HG03521 (cell line): ENCODE measurements at regions not wholly inside any gene's neighbourhood (a gene's known extent, or its start where the extent isn't known, plus 50 kb on each side); places are given as distances from the start of the nearest gene placed in this dataset.

Source experiments
- ATAC-seq: cut with Tn5 transposase; IDR thresholded peaks from one replicate; pipeline ENCODE4 v1.9.1; 2021; ENCODE audit warnings: mild to moderate bottlenecking, moderate library complexity; ENCODE audit not compliant: unreplicated experiment

GRCh38 chr3:66740260-66740659 lies 239.4 kb upstream of the LRIG1 start:
- no peak for ATAC-seq

GRCh38 chr3:66744521-66744920 lies 243.7 kb upstream of the LRIG1 start:
- ATAC-seq, result no peak

- no peak for ATAC-seq
Measured at GRCh38 chr3:66744986-66745385, 244.2 kb upstream of the LRIG1 start.

- no peak for ATAC-seq
Measured at GRCh38 chr3:66747261-66747660, 246.4 kb upstream of the LRIG1 start.

- ATAC-seq, result no peak
Measured at GRCh38 chr3:66747696-66748095, 246.9 kb upstream of the LRIG1 start.

GRCh38 chr3:66748175-66748876 lies 247.5 kb upstream of the LRIG1 start:
- no peak for ATAC-seq

- ATAC-seq, result no peak
Measured at GRCh38 chr3:66751842-66752241, 246.3 kb upstream of the KBTBD8 start.

GRCh38 chr3:66753670-66754069 lies 244.4 kb upstream of the KBTBD8 start:
- no peak for ATAC-seq

GRCh38 chr3:66754613-66755012 lies 243.5 kb upstream of the KBTBD8 start:
- ATAC-seq, result no peak

GRCh38 chr3:66755924-66756323 lies 242.2 kb upstream of the KBTBD8 start:
- ATAC-seq, result no peak

GRCh38 chr3:66756468-66757036 lies 241.6 kb upstream of the KBTBD8 start:
- no peak for ATAC-seq

- ATAC-seq, result no peak
Measured at GRCh38 chr3:66761093-66761780, 236.9 kb upstream of the KBTBD8 start.

- ATAC-seq, result no peak
Measured at GRCh38 chr3:66762916-66763693, 235.0 kb upstream of the KBTBD8 start.

GRCh38 chr3:66778107-66778506 lies 220.0 kb upstream of the KBTBD8 start:
- no peak for ATAC-seq

GRCh38 chr3:66778777-66779176 lies 219.3 kb upstream of the KBTBD8 start:
- no peak for ATAC-seq

GRCh38 chr3:66785191-66785909 lies 212.8 kb upstream of the KBTBD8 start:
- ATAC-seq, result no peak

- ATAC-seq, result no peak
Measured at GRCh38 chr3:66789580-66790237, 208.4 kb upstream of the KBTBD8 start.

- no peak for ATAC-seq
Measured at GRCh38 chr3:66792086-66792485, 206.0 kb upstream of the KBTBD8 start.

GRCh38 chr3:66795365-66795764 lies 202.7 kb upstream of the KBTBD8 start:
- no peak for ATAC-seq

GRCh38 chr3:66796343-66796742 lies 201.8 kb upstream of the KBTBD8 start:
- no peak for ATAC-seq
